K562 (cell line): ENCODE measurements at regions not wholly inside any gene's neighbourhood (a gene's known extent, or its start where the extent isn't known, plus 50 kb on each side); places are given as distances from the start of the nearest gene placed in this dataset.

Experiments
- ATAC-seq: fragments of 200-7000 bp; cut with Tn5 transposase; 3 replicates; pipeline ENCODE4 v1.9.1; 2020; ENCODE audit warnings: moderate library complexity
- BruUV-seq: library from RNA; stranded (reverse); fragments of 400-500 nt; replicated peaks from 2 replicates; lab custom pipeline; 2021; lab: Mats Ljungman, UMichigan
- CTCF ChIA-PET: fragments of 300-600 bp; formaldehyde crosslinking; extraction: SDS; loops from one replicate; lab custom pipeline; 2021; ENCODE audit warnings: low intra/inter-chr PET ratio; lab: Yijun Ruan, JAX
- POLR2A ChIA-PET: fragments of 300-600, 350-650 bp; sonication (Branson Sonifier 250); formaldehyde crosslinking; extraction: SDS; loops from one replicate; lab custom pipeline; 2021; ENCODE audit warnings: antibody characterized with exemption, inconsistent platforms; lab: Yijun Ruan, JAX
- DNase-seq, 4 experiments: peaks; one replicate each; pipeline versions ENCODE4 v3.0.0 to v3.0.0-alpha.2; 2011 to 2018; ENCODE audit warnings: low spot score in 3 of 4, mixed read lengths in 3 of 4; ENCODE audit errors: extremely low read depth in 1 of 4
- FAIRE-seq: peaks from 2 replicates; lab custom pipeline; 2011; peaks lifted over from hg19 to GRCh38; lab: Jason Lieb, UNC
- H2AFZ ChIP-seq: 2 replicates; pipeline ENCODE4 v1.6.0; 2011; ENCODE audit warnings: low read depth, low read length, control low read depth, inconsistent platforms
- H3K27ac ChIP-seq: fragments of 200-600 bp; 3 replicates; pipeline ENCODE4 v1.8.0; 2011; ENCODE audit warnings: low read depth, mild to moderate bottlenecking, control low read depth, inconsistent platforms, low read length, moderate library complexity, mixed read lengths; ENCODE audit errors: extremely low read depth
- H3K27me3 ChIP-seq, 2 experiments: fragments of 300-600 bp in 1 of 2; 2 replicates in 1 of 2; 3 replicates in 1 of 2; pipeline versions ENCODE4 v1.6.0 to v1.8.0; 2011; ENCODE audit warnings: inconsistent platforms in 2 of 2, low read length in 2 of 2, mild to moderate bottlenecking in 1 of 2, mixed read lengths in 1 of 2, moderate library complexity in 1 of 2; ENCODE audit not compliant: control insufficient read depth in 2 of 2, insufficient read depth in 2 of 2
- H3K36me3 ChIP-seq: fragments of 300-600 bp; 3 replicates; pipeline ENCODE4 v1.8.0; 2011; ENCODE audit warnings: mild to moderate bottlenecking, low read length, inconsistent platforms; ENCODE audit not compliant: control insufficient read depth, insufficient read depth
- H3K4me1 ChIP-seq, 2 experiments: fragments of 200-600 bp in 1 of 2; replicated peaks in 1 of 2; 2 replicates in 1 of 2; 3 replicates in 1 of 2; pipeline versions ENCODE4 v1.5.1 to v1.8.0; 2011; ENCODE audit warnings: inconsistent platforms in 2 of 2, low read length in 2 of 2, mild to moderate bottlenecking in 1 of 2, mixed read lengths in 1 of 2, moderate library complexity in 1 of 2; ENCODE audit not compliant: control insufficient read depth in 2 of 2, insufficient read depth in 2 of 2
- H3K4me2 ChIP-seq: 2 replicates; pipeline ENCODE4 v1.6.1; 2011; ENCODE audit warnings: low read length, control low read depth, inconsistent platforms, mixed read lengths; ENCODE audit not compliant: insufficient read depth
- H3K4me3 ChIP-seq: fragments of 200-600 bp; sonication (generic), shearing (Covaris generic); 2 replicates; pipeline ENCODE4 v1.5.1; 2016; ENCODE audit warnings: control low read depth, inconsistent platforms
- H3K79me2 ChIP-seq: fragments of 200-600 bp; 3 replicates; pipeline ENCODE4 v1.8.0; 2011; ENCODE audit warnings: low read length, inconsistent platforms; ENCODE audit not compliant: control insufficient read depth, insufficient read depth
- H3K9ac ChIP-seq, 2 experiments: 2 replicates each; pipeline versions ENCODE4 v1.6.0 to v1.6.1; 2011; ENCODE audit warnings: low read depth in 2 of 2, low read length in 2 of 2, control low read depth in 1 of 2, inconsistent platforms in 1 of 2, mild to moderate bottlenecking in 1 of 2, mixed read lengths in 1 of 2; ENCODE audit not compliant: insufficient read depth in 1 of 2
- H3K9me1 ChIP-seq: one replicate; pipeline ENCODE4 v1.6.0; 2011; ENCODE audit warnings: inconsistent platforms, mild to moderate bottlenecking, low read length, moderate library complexity; ENCODE audit not compliant: control insufficient read depth, insufficient read depth
- H3K9me3 ChIP-seq: replicated peaks from 2 replicates; pipeline ENCODE4 v1.5.1; 2011; ENCODE audit warnings: low read depth, low read length, inconsistent platforms; ENCODE audit not compliant: control insufficient read depth, insufficient read depth
- H4K20me1 ChIP-seq: replicated peaks from 2 replicates; pipeline ENCODE4 v1.6.1; 2011; ENCODE audit warnings: low read length, inconsistent platforms, mixed read lengths; ENCODE audit not compliant: control insufficient read depth, insufficient read depth
- ILK ChIP-seq: fragments of 450-650 bp; IDR thresholded peaks from 2 replicates; pipeline ENCODE4 v1.6.1; 2016; ENCODE audit warnings: missing genetic modification characterization, low read depth, mild to moderate bottlenecking, missing compliant biosample characterization, moderate library complexity, borderline replicate concordance
- KDM4B ChIP-seq, 2 experiments: fragments of 450-650 bp in 1 of 2; sonication (generic) in 1 of 2; IDR thresholded peaks; 2 replicates each; pipeline ENCODE4 v1.6.1; 2016 to 2017; ENCODE audit warnings: borderline replicate concordance in 2 of 2, antibody characterized with exemption in 1 of 2, low read depth in 1 of 2, mild to moderate bottlenecking in 1 of 2
- MCM2 ChIP-seq: fragments of 450-650 bp; IDR thresholded peaks from 2 replicates; pipeline ENCODE4 v1.6.1; 2017; ENCODE audit warnings: low read depth, mild to moderate bottlenecking
- MCM7 ChIP-seq, 2 experiments: fragments of 450-650 bp; IDR thresholded peaks; 2 replicates each; pipeline ENCODE4 v1.6.1; 2016 to 2018
- POLR3A ChIP-seq: IDR thresholded peaks from 2 replicates; pipeline ENCODE4 v1.6.1; 2011; ENCODE audit warnings: borderline replicate concordance, mild to moderate bottlenecking, moderate library complexity; ENCODE audit not compliant: insufficient read length, insufficient read depth; ENCODE audit errors: extremely low read depth
- SAFB2 ChIP-seq: fragments of 200-400 bp; formaldehyde crosslinking; IDR thresholded peaks from 2 replicates; pipeline ENCODE4 v1.6.1; 2018; ENCODE audit warnings: borderline replicate concordance, low read length, low read depth, moderate library complexity; ENCODE audit not compliant: severe bottlenecking
- SFPQ ChIP-seq: fragments of 200-400 bp; formaldehyde crosslinking; IDR thresholded peaks from 2 replicates; pipeline ENCODE4 v1.6.1; 2017; ENCODE audit warnings: mild to moderate bottlenecking, low read depth, low read length, moderate library complexity
- SMARCC2 ChIP-seq: fragments of 450-650 bp; IDR thresholded peaks from 2 replicates; pipeline ENCODE4 v1.6.1; 2017; ENCODE audit warnings: antibody characterized with exemption, moderate library complexity, mild to moderate bottlenecking, low read depth
- STAG1 ChIP-seq: sonication (generic); formaldehyde crosslinking; IDR thresholded peaks from 2 replicates; pipeline ENCODE4 v1.5.0; 2020; ENCODE audit warnings: missing genetic modification reagents, borderline replicate concordance
- STAT5A ChIP-seq: IDR thresholded peaks from 2 replicates; pipeline ENCODE4 v1.6.1; 2012; ENCODE audit warnings: low read length, inconsistent platforms, borderline replicate concordance
- TAL1 ChIP-seq: fragments of 450-650 bp; IDR thresholded peaks from 2 replicates; pipeline ENCODE4 v1.6.1; 2016; ENCODE audit warnings: mild to moderate bottlenecking
- ZBTB2 ChIP-seq: fragments of 450-650 bp; IDR thresholded peaks from 2 replicates; pipeline ENCODE4 v1.6.1; 2016; ENCODE audit warnings: antibody characterized with exemption
- ZFX ChIP-seq: sonication (generic); formaldehyde crosslinking; IDR thresholded peaks from 2 replicates; pipeline ENCODE4 v1.8.0; 2022; ENCODE audit warnings: mild to moderate bottlenecking, missing genetic modification reagents, moderate library complexity
- ZNF140 ChIP-seq: fragments of 250-450 bp; sonication (Bioruptor Pico); IDR thresholded peaks from 2 replicates; pipeline ENCODE4 v1.8.0; 2021; ENCODE audit warnings: moderate library complexity, mild to moderate bottlenecking, inconsistent platforms
- WGBS: fragments of 100-300 bp; shearing (Covaris generic); methylation state at CpG from one replicate; pipeline ENCODE4 v1.1.6; 2016; ENCODE audit warnings: low coverage, mixed read lengths; ENCODE audit not compliant: insufficient coverage; ENCODE audit errors: missing lambda C conversion rate; 5-methylcytosine and 5-hydroxymethylcytosine counted together
- in situ Hi-C: fragments of 300-500 bp; cut with MboI; formaldehyde crosslinking; loops from 4 replicates; pipeline ENCODE4 v1.15.0; 2018; ENCODE audit warnings: inconsistent platforms, mixed read lengths
- intact Hi-C: fragments of 100-400 bp; cut with micrococcal nuclease; formaldehyde crosslinking; loops from 2 replicates; pipeline ENCODE4 v1.14.2; 2022

- no peak for TF ChIP-seq STAG1 (CRISPR knock-in tag)
- no peak for TF ChIP-seq MCM2
- no peak for TF ChIP-seq MCM7 (IDR thresholded peaks at IDR 0.05)
- no peak for TF ChIP-seq SMARCC2
- no peak for TF ChIP-seq KDM4B (IDR thresholded peaks at IDR 0.05; ENCODE audit: borderline replicate concordance in 2 of 2, low read depth in 1 of 2)
- TF ChIP-seq POLR3A = no peak
- TF ChIP-seq ZNF140 (CRISPR knock-in tag) = no peak
- no peak for TF ChIP-seq ZBTB2
- no peak for TF ChIP-seq ILK
Observed at GRCh38 chr13:72431981-72432682, 295.3 kb downstream of the MZT1 start (continued).

GRCh38 chr13:72430923-72431322 is 296.5 kb downstream of the MZT1 start:
- no peak overlapping the region for H3K4me2 ChIP-seq
- in situ Hi-C loops (no loop called here), intact Hi-C loops (no loop called here)
- H3K27ac ChIP-seq = no peak overlapping the region
- H3K27me3 ChIP-seq = no peaks in the 10 kb centered on the region
- no peaks in the 10 kb centered on the region for H3K9me1 ChIP-seq
- WGBS = 0% methylated on average over 2 of the region's 4 CpGs
- DNase-seq (no peak), FAIRE-seq (no peak), ATAC-seq (no peak)
- BruUV-seq = no TSS peak
- no peaks in the 10 kb centered on the region for H3K4me1 ChIP-seq
- H3K9me3 ChIP-seq = no peaks in the 10 kb centered on the region
- no peak overlapping the region for H2AFZ ChIP-seq
- CTCF ChIA-PET = no interaction called here
- no peaks in the 10 kb centered on the region for H4K20me1 ChIP-seq
- POLR2A ChIA-PET = no interaction called here
- no peaks in the 10 kb centered on the region for H3K36me3 ChIP-seq
- H3K79me2 ChIP-seq = no peaks in the 10 kb centered on the region
- no peak overlapping the region for H3K9ac ChIP-seq
- H3K4me3 ChIP-seq = no peak overlapping the region
- no peak for TF ChIP-seq ZFX
- no peak for TF ChIP-seq SAFB2
- no peak for TF ChIP-seq STAT5A
- TF ChIP-seq SFPQ = no peak
- TF ChIP-seq TAL1 = no peak
